ENCODE measurements at regions not wholly inside any gene's neighbourhood (a gene's known extent, or its start where the extent isn't known, plus 50 kb on each side); places are given as distances from the start of the nearest gene placed in this dataset.

GRCh38 chr1:239997160-239997514 lies 94.5 kb upstream of the FMN2 start:
- 51 to 58% (median 54%) methylated on average over 6 of the region's 6 CpGs for WGBS, 3 donors
- H3K27me3 ChIP-seq: no peaks in the 10 kb centered on the region

GRCh38 chr1:239997515-239998311 lies 94.0 kb upstream of the FMN2 start:
- DNase-seq: no peak
- H3K27ac ChIP-seq: no peak overlapping the region
- H3K4me1 ChIP-seq (ENCODE audit: insufficient read depth): peaks cover 4% of the 10 kb centered on the region
- peaks cover 0 to 7% of the 10 kb centered on the region in 2 donors for H3K9me3 ChIP-seq
- WGBS, 3 donors: 3 to 7% (median 6%) methylated on average over 66 to 104 of the region's 104 CpGs
- H3K4me3 ChIP-seq: no peak overlapping the region
- no peaks in the 10 kb centered on the region for H3K36me3 ChIP-seq
- no peaks in the 10 kb centered on the region for H3K27me3 ChIP-seq
- intact Hi-C loops (cut with DNase I): no loop called here
- no peak for TF ChIP-seq POLR2A (IDR thresholded peaks at IDR 0.05)
- TF ChIP-seq, protein P1, sequence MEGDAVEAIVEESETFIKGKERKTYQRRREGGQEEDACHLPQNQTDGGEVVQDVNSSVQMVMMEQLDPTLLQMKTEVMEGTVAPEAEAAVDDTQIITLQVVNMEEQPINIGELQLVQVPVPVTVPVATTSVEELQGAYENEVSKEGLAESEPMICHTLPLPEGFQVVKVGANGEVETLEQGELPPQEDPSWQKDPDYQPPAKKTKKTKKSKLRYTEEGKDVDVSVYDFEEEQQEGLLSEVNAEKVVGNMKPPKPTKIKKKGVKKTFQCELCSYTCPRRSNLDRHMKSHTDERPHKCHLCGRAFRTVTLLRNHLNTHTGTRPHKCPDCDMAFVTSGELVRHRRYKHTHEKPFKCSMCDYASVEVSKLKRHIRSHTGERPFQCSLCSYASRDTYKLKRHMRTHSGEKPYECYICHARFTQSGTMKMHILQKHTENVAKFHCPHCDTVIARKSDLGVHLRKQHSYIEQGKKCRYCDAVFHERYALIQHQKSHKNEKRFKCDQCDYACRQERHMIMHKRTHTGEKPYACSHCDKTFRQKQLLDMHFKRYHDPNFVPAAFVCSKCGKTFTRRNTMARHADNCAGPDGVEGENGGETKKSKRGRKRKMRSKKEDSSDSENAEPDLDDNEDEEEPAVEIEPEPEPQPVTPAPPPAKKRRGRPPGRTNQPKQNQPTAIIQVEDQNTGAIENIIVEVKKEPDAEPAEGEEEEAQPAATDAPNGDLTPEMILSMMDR (IDR thresholded peaks at IDR 0.05): no peak
- TF ChIP-seq EP300 (IDR thresholded peaks at IDR 0.05): no peak

More at GRCh38 chr1:239997160-239997514, 94.5 kb upstream of the FMN2 start:
- peaks cover 4% of the 10 kb centered on the region for H3K4me1 ChIP-seq (ENCODE audit: insufficient read depth)
- DNase-seq: no peak
- TF ChIP-seq, protein P1 (IDR thresholded peaks at IDR 0.05): no peak
- no peak for TF ChIP-seq EP300 (IDR thresholded peaks at IDR 0.05)
- TF ChIP-seq POLR2A (IDR thresholded peaks at IDR 0.05): no peak
- H3K4me3 ChIP-seq: no peak overlapping the region
- intact Hi-C loops (cut with DNase I): no loop called here
- H3K9me3 ChIP-seq: peaks cover 0 to 7% of the 10 kb centered on the region in 2 donors
- H3K36me3 ChIP-seq: no peaks in the 10 kb centered on the region
- H3K27ac ChIP-seq: no peak overlapping the region

GRCh38 chr1:239998312-239998649 lies 93.4 kb upstream of the FMN2 start:
- no peak for DNase-seq
- 43 to 53% (median 48%) methylated on average over 3 of the region's 3 CpGs for WGBS, 3 donors
- intact Hi-C loops (cut with DNase I): no loop called here

DNA sequence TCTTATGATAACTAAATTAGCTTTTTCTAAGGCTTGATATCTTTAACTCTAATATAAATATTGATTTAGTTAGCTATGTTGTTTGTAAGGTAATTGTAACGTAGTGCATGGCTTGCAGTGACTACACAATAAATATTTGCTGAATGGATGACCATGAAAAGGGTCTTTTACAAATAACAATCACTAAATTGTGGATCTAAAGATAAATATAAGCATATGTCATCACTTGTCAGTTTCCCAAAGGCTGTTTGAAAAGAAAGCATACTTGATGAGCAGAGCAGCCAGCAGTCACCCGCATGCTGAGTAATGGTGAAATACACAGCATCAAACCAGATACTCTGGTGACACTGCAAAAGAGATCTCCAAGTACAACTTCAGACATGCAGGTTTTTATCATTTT lies 92.5 kb upstream of the FMN2 start:
- Histone ChIP-seq H3K9me3 (peaks cover 0 to 7% of the 10 kb centered on the region in 2 donors), H3K36me3 (no peaks in the 10 kb centered on the region), H3K4me1 (ENCODE audit: insufficient read depth) (peaks cover 4% of the 10 kb centered on the region), H3K4me3 (no peak overlapping the region), H3K27me3 (no peaks in the 10 kb centered on the region), H3K27ac (no peak overlapping the region)
- TF ChIP-seq POLR2A (IDR thresholded peaks at IDR 0.05) (no peak), EP300 (IDR thresholded peaks at IDR 0.05) (no peak)
- TF ChIP-seq, protein P1 (IDR thresholded peaks at IDR 0.05): no peak
- 73 to 93% (median 81%) methylated on average over 2 of the region's 2 CpGs for WGBS, 3 donors
- no peak for DNase-seq
- intact Hi-C loops (cut with DNase I): no loop called here

More at GRCh38 chr1:239998312-239998649, 93.4 kb upstream of the FMN2 start:
- no peaks in the 10 kb centered on the region for H3K27me3 ChIP-seq
- TF ChIP-seq POLR2A (IDR thresholded peaks at IDR 0.05) (no peak), EP300 (IDR thresholded peaks at IDR 0.05) (no peak)
- TF ChIP-seq, protein P1 (IDR thresholded peaks at IDR 0.05): no peak
- H3K27ac ChIP-seq: no peak overlapping the region
- peaks cover 4% of the 10 kb centered on the region for H3K4me1 ChIP-seq (ENCODE audit: insufficient read depth)
- H3K36me3 ChIP-seq: no peaks in the 10 kb centered on the region
- peaks cover 0 to 7% of the 10 kb centered on the region in 2 donors for H3K9me3 ChIP-seq
- no peak overlapping the region for H3K4me3 ChIP-seq

All from ovary (tissue), 7 donors.